ENCODE measurements at regions not wholly inside any gene's neighbourhood (a gene's known extent, or its start where the extent isn't known, plus 50 kb on each side); places are given as distances from the start of the nearest gene placed in this dataset.

DNA sequence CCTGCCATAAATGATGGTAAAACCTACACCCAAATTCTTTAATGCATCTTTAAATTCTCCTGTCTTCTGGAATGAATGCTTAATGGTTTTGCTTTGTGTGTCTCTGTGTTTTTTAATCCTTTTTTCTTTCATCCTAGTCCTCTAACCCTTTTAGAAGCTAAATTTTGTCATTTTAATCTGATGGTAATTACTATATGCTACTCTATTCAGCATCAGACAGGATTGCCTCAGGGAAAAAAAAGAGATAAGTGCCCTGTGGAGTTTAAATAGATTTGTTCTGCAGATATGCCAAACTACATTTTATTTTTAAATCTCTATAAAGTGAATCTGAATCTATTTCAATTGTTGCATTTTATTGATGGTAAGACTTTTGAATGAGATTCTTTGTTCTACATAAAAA, 966.8 kb downstream of the NSUN3 start:
- Histone ChIP-seq H3K4me3 (ENCODE audit: low read depth, low read length, poor library complexity, severe bottlenecking) (no peak overlapping the region), H4K20me1 (ENCODE audit: insufficient read depth, low read length) (no peaks in the 10 kb centered on the region), H3K4me2 (ENCODE audit: low read length) (no peak overlapping the region), H3K27ac (ENCODE audit: low read depth, low read length, poor library complexity, severe bottlenecking) (no peak overlapping the region), H3K9me2 (ENCODE audit: low read depth, low read length) (no peaks in the 10 kb centered on the region), H3K9me3 (ENCODE audit: low read length) (no peaks in the 10 kb centered on the region), H3K27me3 (ENCODE audit: insufficient read depth, low read length) (no peaks in the 10 kb centered on the region), H3K36me3 (ENCODE audit: insufficient read depth, low read length) (no peaks in the 10 kb centered on the region), H3F3A (ENCODE audit: insufficient read depth, low read length) (no peaks in the 10 kb centered on the region), H3K9ac (ENCODE audit: low read length) (no peak overlapping the region), H2AFZ (ENCODE audit: low read length) (no peak overlapping the region), H3K4me1 (ENCODE audit: insufficient read depth, low read length, severe bottlenecking) (no peaks in the 10 kb centered on the region), H3K79me2 (ENCODE audit: insufficient read depth, low read length) (no peaks in the 10 kb centered on the region)
- TF ChIP-seq CTCF (IDR thresholded peaks at IDR 0.05; ENCODE audit: low read length) (no peak), EZH2 (IDR thresholded peaks at IDR 0.05; ENCODE audit: borderline replicate concordance, low read length) (no peak)

- no peaks in the 10 kb centered on the region for H3K36me3 ChIP-seq (ENCODE audit: insufficient read depth, low read length)
- no peaks in the 10 kb centered on the region for H3F3A ChIP-seq (ENCODE audit: insufficient read depth, low read length)
- H3K27ac ChIP-seq (ENCODE audit: low read depth, low read length, poor library complexity, severe bottlenecking), result no peak overlapping the region
- no peaks in the 10 kb centered on the region for H3K27me3 ChIP-seq (ENCODE audit: insufficient read depth, low read length)
- H3K4me1 ChIP-seq (ENCODE audit: insufficient read depth, low read length, severe bottlenecking), result no peaks in the 10 kb centered on the region
- H3K4me2 ChIP-seq (ENCODE audit: low read length), result no peak overlapping the region
- H3K9ac ChIP-seq (ENCODE audit: low read length), result no peak overlapping the region
- no peak overlapping the region for H2AFZ ChIP-seq (ENCODE audit: low read length)
- no peak overlapping the region for H3K4me3 ChIP-seq (ENCODE audit: low read depth, low read length, poor library complexity, severe bottlenecking)
- TF ChIP-seq CTCF (IDR thresholded peaks at IDR 0.05; ENCODE audit: low read length) (no peak), EZH2 (IDR thresholded peaks at IDR 0.05; ENCODE audit: borderline replicate concordance, low read length) (no peak)
- H3K9me2 ChIP-seq (ENCODE audit: low read depth, low read length), result no peaks in the 10 kb centered on the region
- H3K79me2 ChIP-seq (ENCODE audit: insufficient read depth, low read length), result no peaks in the 10 kb centered on the region
- no peaks in the 10 kb centered on the region for H4K20me1 ChIP-seq (ENCODE audit: insufficient read depth, low read length)
- no peaks in the 10 kb centered on the region for H3K9me3 ChIP-seq (ENCODE audit: low read length)
Measured at GRCh38 chr3:95036526-95037021, 973.7 kb downstream of the NSUN3 start.

GRCh38 chr3:95037097-95037496, 974.2 kb downstream of the NSUN3 start:
- Histone ChIP-seq H3F3A (ENCODE audit: insufficient read depth, low read length) (no peaks in the 10 kb centered on the region), H3K9me2 (ENCODE audit: low read depth, low read length) (no peaks in the 10 kb centered on the region), H3K27ac (ENCODE audit: low read depth, low read length, poor library complexity, severe bottlenecking) (no peak overlapping the region), H2AFZ (ENCODE audit: low read length) (no peak overlapping the region), H3K79me2 (ENCODE audit: insufficient read depth, low read length) (no peaks in the 10 kb centered on the region), H4K20me1 (ENCODE audit: insufficient read depth, low read length) (no peaks in the 10 kb centered on the region), H3K9me3 (ENCODE audit: low read length) (no peaks in the 10 kb centered on the region), H3K36me3 (ENCODE audit: insufficient read depth, low read length) (no peaks in the 10 kb centered on the region), H3K9ac (ENCODE audit: low read length) (no peak overlapping the region), H3K4me1 (ENCODE audit: insufficient read depth, low read length, severe bottlenecking) (no peaks in the 10 kb centered on the region), H3K27me3 (ENCODE audit: insufficient read depth, low read length) (no peaks in the 10 kb centered on the region), H3K4me3 (ENCODE audit: low read depth, low read length, poor library complexity, severe bottlenecking) (no peak overlapping the region), H3K4me2 (ENCODE audit: low read length) (no peak overlapping the region)
- TF ChIP-seq EZH2 (IDR thresholded peaks at IDR 0.05; ENCODE audit: borderline replicate concordance, low read length), result no peak
- TF ChIP-seq CTCF (IDR thresholded peaks at IDR 0.05; ENCODE audit: low read length), result no peak
